GDM1 (cell line): ENCODE measurements at regions not wholly inside any gene's neighbourhood (a gene's known extent, or its start where the extent isn't known, plus 50 kb on each side); places are given as distances from the start of the nearest gene placed in this dataset.
A peak's percentile ranks its signal among the peaks of the same experiment; 100 is the strongest.

ENCODE experiments used
- DNase-seq: peaks from one replicate; lab custom pipeline; 2025; lab: John Stamatoyannopoulos, UW

GRCh38 chr3:30167541-30168011, 438.8 kb upstream of the TGFBR2 start:
- DNase-seq = no peak

- no peak for DNase-seq
Observed at GRCh38 chr3:30169487-30169886, 436.9 kb upstream of the TGFBR2 start.

GRCh38 chr3:30170681-30171438, 435.5 kb upstream of the TGFBR2 start:
- no peak for DNase-seq

GRCh38 chr3:30174357-30174756, 432.0 kb upstream of the TGFBR2 start:
- no peak for DNase-seq

GRCh38 chr3:30180310-30181177, 425.9 kb upstream of the TGFBR2 start:
- DNase-seq = no peak

GRCh38 chr3:30181178-30181465, 425.3 kb upstream of the TGFBR2 start:
- DNase-seq = no peak

- no peak for DNase-seq
Observed at GRCh38 chr3:30181581-30181980, 424.8 kb upstream of the TGFBR2 start.

GRCh38 chr3:30183421-30183820, 423.0 kb upstream of the TGFBR2 start:
- no peak for DNase-seq

- no peak for DNase-seq
Observed at GRCh38 chr3:30184091-30184810, 422.1 kb upstream of the TGFBR2 start.

GRCh38 chr3:30185872-30186271, 420.5 kb upstream of the TGFBR2 start:
- no peak for DNase-seq

GRCh38 chr3:30186741-30187219, 419.6 kb upstream of the TGFBR2 start:
- DNase-seq = no peak

GRCh38 chr3:30187366-30187765, 419.0 kb upstream of the TGFBR2 start:
- DNase-seq = no peak

GRCh38 chr3:30188713-30189112, 417.7 kb upstream of the TGFBR2 start:
- DNase-seq = no peak

GRCh38 chr3:30189900-30190299, 416.5 kb upstream of the TGFBR2 start:
- no peak for DNase-seq

GRCh38 chr3:30193625-30194044, 412.8 kb upstream of the TGFBR2 start:
- no peak for DNase-seq

GRCh38 chr3:30195352-30195751, 411.0 kb upstream of the TGFBR2 start:
- no peak for DNase-seq

GRCh38 chr3:30198162-30198561, 408.2 kb upstream of the TGFBR2 start:
- DNase-seq = peak; percentile 16

- peak; percentile 13 for DNase-seq
Observed at GRCh38 chr3:30199096-30199759, 407.2 kb upstream of the TGFBR2 start.

- no peak for DNase-seq
Observed at GRCh38 chr3:30199855-30200254, 406.5 kb upstream of the TGFBR2 start.

GRCh38 chr3:30201715-30202114, 404.7 kb upstream of the TGFBR2 start:
- DNase-seq = no peak

GRCh38 chr3:30203301-30203700, 403.1 kb upstream of the TGFBR2 start:
- no peak for DNase-seq

- no peak for DNase-seq
Observed at GRCh38 chr3:30204126-30204525, 402.3 kb upstream of the TGFBR2 start.
